Keratinocyte (primary cell): ENCODE measurements at regions not wholly inside any gene's neighbourhood (a gene's known extent, or its start where the extent isn't known, plus 50 kb on each side); places are given as distances from the start of the nearest gene placed in this dataset.
"Not testable (repeated sequence)": the region's sequence is repeated elsewhere in the genome, so short reads cannot be mapped to it uniquely, and the experiment has no call there.

ENCODE experiments used
- DNase-seq: peaks from one replicate; pipeline ENCODE4 v3.0.0-alpha.2; 2011; ENCODE audit warnings: low read depth, missing footprints, low spot score
- FAIRE-seq: peaks from 2 replicates; lab custom pipeline; 2011; peaks lifted over from hg19 to GRCh38; lab: Jason Lieb, UNC
- H2AFZ ChIP-seq: 2 replicates; pipeline ENCODE4 v1.6.0; 2012; ENCODE audit warnings: low read length, control low read depth, inconsistent platforms; ENCODE audit not compliant: control insufficient read depth
- H3K27ac ChIP-seq: 2 replicates; pipeline ENCODE4 v1.5.1; 2011; ENCODE audit warnings: low read length; ENCODE audit not compliant: control insufficient read depth, insufficient read depth
- H3K27me3 ChIP-seq: 3 replicates; pipeline ENCODE4 v1.6.0; 2011; ENCODE audit warnings: low read length; ENCODE audit not compliant: control insufficient read depth, insufficient read depth; ENCODE audit errors: extremely low read depth
- H3K36me3 ChIP-seq, 2 experiments: 2 replicates in 1 of 2; 3 replicates in 1 of 2; pipeline ENCODE4 v1.5.1; 2011; ENCODE audit warnings: low read length in 2 of 2, mild to moderate bottlenecking in 1 of 2; ENCODE audit not compliant: control insufficient read depth in 2 of 2, insufficient read depth in 2 of 2; ENCODE audit errors: extremely low read depth in 1 of 2
- H3K4me1 ChIP-seq: 3 replicates; pipeline ENCODE4 v1.5.1; 2011; ENCODE audit warnings: low read length; ENCODE audit not compliant: control insufficient read depth, insufficient read depth; ENCODE audit errors: extremely low read depth
- H3K4me2 ChIP-seq: 3 replicates; pipeline ENCODE4 v1.6.0; 2011; ENCODE audit warnings: low read depth, low read length; ENCODE audit not compliant: control insufficient read depth, insufficient read depth; ENCODE audit errors: extremely low read depth
- H3K4me3 ChIP-seq, 3 experiments: fragments of 200-600 bp in 1 of 3; sonication (generic) in 1 of 3; 2 replicates in 2 of 3; 3 replicates in 1 of 3; pipeline ENCODE4 v1.5.1; 2011 to 2016; ENCODE audit warnings: low read length in 3 of 3, mild to moderate bottlenecking in 3 of 3, control low read depth in 2 of 3, inconsistent platforms in 1 of 3, low read depth in 1 of 3, mixed read lengths in 1 of 3, mixed run types in 1 of 3, moderate library complexity in 1 of 3; ENCODE audit not compliant: control insufficient read depth in 2 of 3, insufficient read depth in 2 of 3; ENCODE audit errors: extremely low read depth in 1 of 3
- H3K79me2 ChIP-seq: 2 replicates; pipeline ENCODE4 v1.6.0; 2012; ENCODE audit warnings: low read length; ENCODE audit not compliant: control insufficient read depth, insufficient read depth
- H3K9ac ChIP-seq: 3 replicates; pipeline ENCODE4 v1.6.0; 2011; ENCODE audit warnings: low read length; ENCODE audit not compliant: control insufficient read depth, insufficient read depth; ENCODE audit errors: extremely low read depth
- H3K9me1 ChIP-seq: 3 replicates; pipeline ENCODE4 v1.6.0; 2011; ENCODE audit warnings: low read length; ENCODE audit not compliant: control insufficient read depth, insufficient read depth; ENCODE audit errors: extremely low read depth
- H3K9me3 ChIP-seq: 2 replicates; pipeline ENCODE4 v1.5.1; 2012; ENCODE audit warnings: low read depth, low read length; ENCODE audit not compliant: control insufficient read depth
- H4K20me1 ChIP-seq: 3 replicates; pipeline ENCODE4 v1.6.0; 2011; ENCODE audit warnings: low read length; ENCODE audit not compliant: control insufficient read depth, insufficient read depth; ENCODE audit errors: extremely low read depth
- CTCF ChIP-seq, 3 experiments: IDR thresholded peaks in 1 of 3; conservative IDR thresholded peaks in 1 of 3; optimal IDR thresholded peaks in 1 of 3; 2 replicates in 2 of 3; 3 replicates in 1 of 3; pipeline versions ENCODE3 to v1.5.1; 2011; ENCODE audit warnings: low read length in 3 of 3, mild to moderate bottlenecking in 3 of 3, moderate library complexity in 2 of 3, control low read depth in 1 of 3, inconsistent platforms in 1 of 3; ENCODE audit not compliant: insufficient read depth in 2 of 3; ENCODE audit errors: extremely low read depth in 1 of 3
- EZH2 ChIP-seq: IDR thresholded peaks from one replicate; pipeline ENCODE4 v1.6.1; 2012; ENCODE audit warnings: inconsistent platforms, mild to moderate bottlenecking, low read length, moderate library complexity
- dilution Hi-C: fragments of 300-500 bp; cut with MboI; formaldehyde crosslinking; loops from one replicate; pipeline ENCODE4 v1.7.0; 2020; ENCODE audit warnings: low sequenced_read_pairs; ENCODE audit not compliant: extremely low pct_ligation_motif_present

GRCh38 chr2:242044313-242044590 is 174.7 kb downstream of the RTP5 start:
- Histone ChIP-seq H3K36me3 (no peaks in the 10 kb centered on the region), H3K4me2 (no peak overlapping the region), H3K79me2 (no peaks in the 10 kb centered on the region), H3K27me3 (peaks cover 11% of the 10 kb centered on the region), H4K20me1 (no peaks in the 10 kb centered on the region), H3K27ac (no peak overlapping the region), H3K9me3 (no peaks in the 10 kb centered on the region), H3K9ac (no peak overlapping the region), H2AFZ (no peak overlapping the region), H3K4me1 (no peaks in the 10 kb centered on the region), H3K9me1 (no peaks in the 10 kb centered on the region), H3K4me3 (no peak overlapping the region)
- DNase-seq, result no peak
- dilution Hi-C loops, result no loop called here
- TF ChIP-seq CTCF (optimal IDR thresholded peaks at IDR 0.05 in 1 of 3, IDR thresholded peaks at IDR 0.05 in 1 of 3, conservative IDR thresholded peaks at IDR 0.05 in 1 of 3; ENCODE audit: extremely low read depth in 1 of 3, insufficient read depth in 2 of 3, low read length in 3 of 3) (no peak), EZH2 (no peak)
- FAIRE-seq, result no peak

DNA sequence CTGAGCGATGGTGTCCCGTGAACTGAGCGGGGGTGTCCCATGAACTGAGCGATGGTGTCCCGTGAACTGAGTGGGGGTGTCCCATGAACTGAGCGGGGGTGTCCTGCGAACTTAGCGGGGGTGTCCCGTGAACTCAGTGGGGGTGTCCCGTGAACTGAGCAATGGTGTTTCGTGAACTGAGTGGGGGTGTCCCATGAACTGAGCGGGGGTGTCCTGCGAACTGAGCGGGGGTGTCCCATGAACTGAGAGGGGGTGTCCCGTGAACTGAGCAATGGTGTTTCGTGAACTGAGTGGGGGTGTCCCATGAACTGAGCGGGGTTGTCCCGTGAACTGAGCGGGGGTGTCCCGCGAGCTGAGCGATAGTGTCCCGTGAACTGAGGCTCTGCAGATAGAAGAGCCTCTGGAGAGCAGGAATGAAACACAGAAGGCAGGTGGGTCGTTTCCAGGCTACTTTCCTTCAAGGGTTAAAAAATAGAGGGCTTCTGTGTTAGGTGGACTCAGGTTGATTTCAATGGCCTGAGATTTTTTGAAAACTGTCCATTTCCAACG is 176.1 kb downstream of the RTP5 start:
- FAIRE-seq, H3K27ac ChIP-seq, H3K9me3 ChIP-seq, H3K9me1 ChIP-seq, H4K20me1 ChIP-seq, H3K4me3 ChIP-seq, dilution Hi-C loops, H3K9ac ChIP-seq, H3K36me3 ChIP-seq, H2AFZ ChIP-seq, H3K27me3 ChIP-seq, DNase-seq, H3K79me2 ChIP-seq, H3K4me1 ChIP-seq, H3K4me2 ChIP-seq: not testable (repeated sequence)

GRCh38 chr2:242046206-242046826 is 176.8 kb downstream of the RTP5 start:
- H3K4me2 ChIP-seq, result no peak overlapping the region
- no peak overlapping the region for H2AFZ ChIP-seq
- no peak for TF ChIP-seq EZH2
- TF ChIP-seq CTCF (optimal IDR thresholded peaks at IDR 0.05 in 1 of 3, IDR thresholded peaks at IDR 0.05 in 1 of 3, conservative IDR thresholded peaks at IDR 0.05 in 1 of 3; ENCODE audit: extremely low read depth in 1 of 3, insufficient read depth in 2 of 3, low read length in 3 of 3), result no peak
- dilution Hi-C loops, result no loop called here
- no peak overlapping the region for H3K27ac ChIP-seq
- H4K20me1 ChIP-seq, result no peaks in the 10 kb centered on the region
- FAIRE-seq (no peak), DNase-seq (no peak)
- H3K36me3 ChIP-seq, result no peaks in the 10 kb centered on the region
- peaks cover 5% of the 10 kb centered on the region for H3K27me3 ChIP-seq
- no peaks in the 10 kb centered on the region for H3K9me1 ChIP-seq
- no peak overlapping the region for H3K9ac ChIP-seq
- no peaks in the 10 kb centered on the region for H3K79me2 ChIP-seq
- peaks cover 2% of the 10 kb centered on the region for H3K9me3 ChIP-seq
- no peaks in the 10 kb centered on the region for H3K4me1 ChIP-seq
- H3K4me3 ChIP-seq, result no peak overlapping the region
